GM12872 (cell line): ENCODE measurements at regions not wholly inside any gene's neighbourhood (a gene's known extent, or its start where the extent isn't known, plus 50 kb on each side); places are given as distances from the start of the nearest gene placed in this dataset.

Experiments
- TF ChIP-seq, protein P1 (sequence below): IDR thresholded peaks from 3 replicates; pipeline ENCODE4 v1.5.1; 2011; ENCODE audit warnings: low read depth, mild to moderate bottlenecking, low read length, moderate library complexity; ENCODE audit not compliant: insufficient read depth

DNA sequence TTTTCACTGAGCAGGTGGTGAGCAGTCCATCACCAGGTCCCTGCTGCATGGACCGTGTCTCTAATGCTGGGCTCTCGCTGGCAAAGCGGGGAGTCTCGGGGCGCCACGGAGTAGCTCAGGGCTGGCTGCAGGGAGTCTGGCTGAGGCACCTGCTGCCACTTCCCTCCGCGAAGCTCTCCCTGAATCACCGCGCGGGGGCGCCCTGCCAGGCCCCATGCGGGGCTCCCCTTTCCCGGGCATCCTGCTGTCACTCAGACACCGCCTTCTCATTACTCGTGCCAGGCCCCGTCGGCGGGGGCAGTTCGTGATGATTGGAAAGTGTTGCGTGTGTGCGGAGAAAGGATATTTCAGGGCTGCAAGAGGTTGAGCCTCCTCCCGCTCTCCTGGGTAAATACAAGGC lies 335.8 kb downstream of the IRX2 start:
- TF ChIP-seq, protein P1, sequence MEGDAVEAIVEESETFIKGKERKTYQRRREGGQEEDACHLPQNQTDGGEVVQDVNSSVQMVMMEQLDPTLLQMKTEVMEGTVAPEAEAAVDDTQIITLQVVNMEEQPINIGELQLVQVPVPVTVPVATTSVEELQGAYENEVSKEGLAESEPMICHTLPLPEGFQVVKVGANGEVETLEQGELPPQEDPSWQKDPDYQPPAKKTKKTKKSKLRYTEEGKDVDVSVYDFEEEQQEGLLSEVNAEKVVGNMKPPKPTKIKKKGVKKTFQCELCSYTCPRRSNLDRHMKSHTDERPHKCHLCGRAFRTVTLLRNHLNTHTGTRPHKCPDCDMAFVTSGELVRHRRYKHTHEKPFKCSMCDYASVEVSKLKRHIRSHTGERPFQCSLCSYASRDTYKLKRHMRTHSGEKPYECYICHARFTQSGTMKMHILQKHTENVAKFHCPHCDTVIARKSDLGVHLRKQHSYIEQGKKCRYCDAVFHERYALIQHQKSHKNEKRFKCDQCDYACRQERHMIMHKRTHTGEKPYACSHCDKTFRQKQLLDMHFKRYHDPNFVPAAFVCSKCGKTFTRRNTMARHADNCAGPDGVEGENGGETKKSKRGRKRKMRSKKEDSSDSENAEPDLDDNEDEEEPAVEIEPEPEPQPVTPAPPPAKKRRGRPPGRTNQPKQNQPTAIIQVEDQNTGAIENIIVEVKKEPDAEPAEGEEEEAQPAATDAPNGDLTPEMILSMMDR: no peak

DNA sequence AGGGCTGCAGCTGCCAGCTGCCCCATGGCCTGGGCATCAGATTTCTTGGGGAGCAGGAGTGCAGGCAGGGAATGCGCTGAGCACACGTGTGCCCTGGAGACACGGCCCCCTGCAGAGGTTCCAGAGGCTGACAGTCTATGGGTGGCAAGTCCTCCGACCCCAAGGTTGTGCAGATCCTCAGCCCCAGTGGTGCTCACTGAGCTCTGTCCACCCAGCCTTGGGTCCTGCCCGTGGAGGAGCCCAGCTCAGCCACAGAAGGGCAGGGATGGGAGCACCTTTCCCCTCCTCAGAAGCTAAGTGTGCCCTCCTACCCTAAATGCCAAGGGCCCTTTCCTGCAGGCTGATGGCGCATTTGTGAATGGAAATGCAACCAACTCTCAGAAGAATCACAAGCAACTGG lies 341.0 kb downstream of the IRX2 start:
- TF ChIP-seq, protein P1: no peak

DNA sequence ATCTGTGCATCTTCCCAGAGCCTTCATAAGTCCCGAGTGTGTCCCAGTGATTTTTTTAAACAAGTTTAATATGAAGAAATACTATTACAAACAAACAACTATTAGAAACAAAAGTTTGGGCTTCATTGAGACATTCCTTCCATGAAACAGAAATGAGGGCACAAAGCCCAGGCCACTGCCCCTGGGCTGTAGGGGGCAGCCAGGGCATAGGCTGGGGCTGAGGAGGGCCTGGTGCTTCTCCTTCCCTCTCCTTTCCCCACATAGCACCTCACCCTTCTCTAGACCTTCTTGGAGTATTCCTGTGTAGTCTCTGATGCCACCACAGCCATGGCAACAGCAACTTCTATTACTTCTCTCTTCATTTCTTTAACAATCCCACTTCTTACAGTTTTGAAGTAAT lies 348.2 kb downstream of the IRX2 start:
- TF ChIP-seq, protein P1: no peak

DNA sequence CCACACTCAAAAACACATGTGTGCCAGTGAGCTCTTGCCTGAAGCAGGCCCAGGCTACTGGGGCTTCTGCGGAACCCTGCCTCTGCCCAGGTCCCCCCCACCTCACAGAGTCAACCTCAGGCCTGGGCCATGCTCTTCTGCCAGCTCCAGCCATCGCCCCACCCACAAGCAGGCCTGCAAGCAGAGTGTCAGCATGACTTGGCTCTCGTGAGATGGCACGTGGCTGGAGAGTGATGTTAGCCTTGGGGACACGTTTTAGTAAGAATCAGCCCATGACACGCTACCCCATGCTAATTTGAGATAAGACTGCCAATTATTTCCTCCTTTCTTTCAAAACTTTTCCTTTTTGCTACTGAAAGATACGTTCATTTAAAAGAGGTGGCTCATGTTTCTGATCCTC lies 351.7 kb downstream of the IRX2 start:
- TF ChIP-seq, protein P1: no peak

DNA sequence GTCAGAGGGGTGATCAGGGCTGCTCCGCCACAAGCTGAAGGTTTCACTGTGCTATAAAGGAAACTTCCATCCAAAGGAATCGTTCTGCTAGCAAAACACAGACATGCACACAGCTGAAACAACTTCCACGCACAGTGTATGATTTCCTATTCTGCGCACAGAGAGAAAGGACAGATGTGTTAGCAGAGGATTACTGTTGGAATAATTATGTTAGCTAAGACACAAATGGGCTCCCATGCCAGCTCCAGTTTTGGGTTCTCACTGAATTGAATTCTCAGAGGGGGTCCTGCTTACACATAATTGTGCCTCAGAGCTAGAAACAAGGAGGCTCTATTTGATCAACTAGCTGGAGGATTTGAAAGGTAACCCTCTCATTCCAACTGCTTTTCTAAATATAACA lies 352.4 kb downstream of the IRX2 start:
- TF ChIP-seq, protein P1: no peak

DNA sequence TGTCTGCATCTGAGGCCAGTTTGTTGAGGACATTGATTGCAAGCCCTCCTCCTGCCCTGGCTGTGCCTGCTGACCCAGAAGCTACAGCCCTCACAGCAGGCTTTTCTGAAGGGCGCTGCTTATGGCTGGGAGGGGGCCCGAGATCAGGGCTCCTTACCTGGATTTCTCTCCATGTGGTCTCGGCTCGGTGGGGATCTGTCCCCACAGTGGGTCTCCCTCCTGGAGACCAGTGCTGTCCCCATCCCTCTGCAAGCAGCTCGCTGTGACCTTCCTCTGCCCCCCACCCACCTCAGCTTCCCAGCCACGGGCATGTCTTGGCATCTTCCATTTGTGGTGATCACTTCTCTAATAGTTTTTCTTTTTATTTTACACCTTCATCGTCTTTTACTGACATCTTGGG lies 357.9 kb downstream of the IRX2 start:
- TF ChIP-seq, protein P1: no peak

DNA sequence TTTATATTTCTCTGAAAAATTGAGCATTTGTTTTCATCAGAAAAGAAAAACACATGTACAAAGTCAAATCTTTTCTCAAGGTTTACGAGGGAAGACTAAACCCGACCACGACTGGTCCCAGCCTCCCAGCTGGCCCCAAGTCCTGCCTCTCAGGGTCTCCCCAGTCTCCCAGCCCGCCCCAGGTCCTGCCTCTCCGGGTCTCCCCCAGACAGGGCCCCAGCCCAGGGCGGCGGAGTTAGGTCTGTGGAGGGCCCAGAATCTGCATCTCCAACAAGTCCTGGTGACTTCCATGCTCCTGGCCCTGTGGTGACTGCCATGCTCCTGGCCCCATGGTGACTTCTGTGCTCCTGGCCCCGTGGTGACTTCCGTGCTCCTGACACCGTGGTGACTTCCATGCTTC lies 359.9 kb downstream of the IRX2 start:
- TF ChIP-seq, protein P1: no peak

DNA sequence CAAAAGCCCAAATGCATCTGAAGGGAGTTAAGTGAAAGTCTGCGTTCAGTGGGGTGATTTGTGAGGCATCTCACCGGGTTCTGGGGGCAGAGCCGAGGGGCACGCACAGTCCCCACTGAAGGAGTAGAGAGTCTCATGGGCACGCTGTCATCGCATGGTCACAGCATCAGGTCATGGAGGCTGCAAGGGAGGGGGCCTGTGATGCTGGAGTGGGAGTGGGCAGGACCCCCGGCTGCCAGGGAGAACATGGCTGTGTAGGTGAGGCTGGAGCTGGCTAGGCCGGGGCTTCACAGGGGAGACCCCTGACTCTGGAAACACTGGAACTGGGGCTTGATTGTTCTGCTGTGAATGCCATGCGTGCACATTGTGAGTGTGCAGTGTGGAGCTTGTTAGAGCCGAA lies 360.5 kb downstream of the IRX2 start:
- TF ChIP-seq, protein P1: no peak
